Stimulated activated naive CD4-positive, alpha-beta T cell treated with Interleukin-2 at 50 U/mL for 16 hours (primary cell): ENCODE measurements at regions not wholly inside any gene's neighbourhood (a gene's known extent, or its start where the extent isn't known, plus 50 kb on each side); places are given as distances from the start of the nearest gene placed in this dataset.
"Not testable (repeated sequence)": the region's sequence is repeated elsewhere in the genome, so short reads cannot be mapped to it uniquely, and the experiment has no call there.

ENCODE experiments used
- DNase-seq: peaks from one replicate; lab custom pipeline; 2025; lab: John Stamatoyannopoulos, UW

DNA sequence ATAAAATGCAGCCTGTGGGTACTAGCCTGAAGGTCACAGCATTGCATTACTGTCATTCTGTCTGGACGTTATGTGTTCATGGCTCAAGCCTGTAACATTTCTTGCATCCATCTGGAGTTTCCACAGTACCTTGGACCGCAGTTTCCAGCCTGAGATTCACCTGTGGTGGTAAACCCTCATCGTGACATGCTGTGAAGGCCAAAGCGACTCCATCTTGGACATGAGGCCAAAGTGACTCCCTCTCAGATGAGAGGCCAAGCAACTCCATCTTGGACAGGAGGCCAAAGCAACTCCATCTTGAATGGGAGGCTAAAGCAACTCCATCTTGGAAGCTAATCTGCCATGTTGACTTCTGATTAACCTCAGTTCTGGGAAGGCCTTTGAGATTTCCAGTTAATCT lies 257.7 kb upstream of the MYT1L start:
- DNase-seq, result no peak

DNA sequence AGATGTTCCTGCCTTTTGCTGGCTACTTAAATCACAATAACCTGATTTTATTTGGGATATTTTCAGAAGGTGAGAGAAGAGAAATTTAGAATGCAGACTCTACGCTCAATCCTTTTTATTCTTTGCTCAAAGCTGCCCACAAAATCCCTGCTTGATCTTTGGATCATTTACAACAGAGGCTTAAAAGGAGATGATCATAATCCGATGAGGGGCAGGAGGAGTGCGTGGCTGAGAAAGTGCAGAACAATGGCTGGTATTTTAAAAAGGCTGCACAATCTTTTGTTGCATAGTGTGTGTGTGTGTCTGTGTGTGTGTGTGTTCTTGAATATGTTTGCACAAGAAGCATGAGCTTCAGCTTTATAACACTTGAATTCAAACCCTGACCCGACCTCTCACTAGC lies 256.3 kb upstream of the MYT1L start:
- no peak for DNase-seq

DNA sequence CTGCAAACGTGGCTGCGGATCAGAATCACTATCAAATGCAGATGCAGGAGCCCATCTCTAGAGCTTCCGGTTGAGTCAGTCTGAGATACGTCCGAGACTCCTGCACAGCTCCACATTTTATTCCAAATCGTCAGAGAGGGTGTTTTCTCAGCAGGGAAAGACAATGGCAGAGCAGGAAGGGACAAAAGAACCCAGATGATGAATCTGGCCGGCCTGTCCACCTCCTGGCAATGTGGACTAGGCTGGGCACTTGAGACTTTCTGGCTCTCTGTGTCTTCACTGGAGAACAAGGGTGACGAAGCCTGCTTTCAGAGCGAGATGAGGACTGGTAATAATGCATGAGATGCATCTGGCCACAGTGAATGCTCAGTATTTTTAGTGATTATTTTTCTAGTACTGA lies 255.9 kb upstream of the MYT1L start:
- no peak for DNase-seq

DNA sequence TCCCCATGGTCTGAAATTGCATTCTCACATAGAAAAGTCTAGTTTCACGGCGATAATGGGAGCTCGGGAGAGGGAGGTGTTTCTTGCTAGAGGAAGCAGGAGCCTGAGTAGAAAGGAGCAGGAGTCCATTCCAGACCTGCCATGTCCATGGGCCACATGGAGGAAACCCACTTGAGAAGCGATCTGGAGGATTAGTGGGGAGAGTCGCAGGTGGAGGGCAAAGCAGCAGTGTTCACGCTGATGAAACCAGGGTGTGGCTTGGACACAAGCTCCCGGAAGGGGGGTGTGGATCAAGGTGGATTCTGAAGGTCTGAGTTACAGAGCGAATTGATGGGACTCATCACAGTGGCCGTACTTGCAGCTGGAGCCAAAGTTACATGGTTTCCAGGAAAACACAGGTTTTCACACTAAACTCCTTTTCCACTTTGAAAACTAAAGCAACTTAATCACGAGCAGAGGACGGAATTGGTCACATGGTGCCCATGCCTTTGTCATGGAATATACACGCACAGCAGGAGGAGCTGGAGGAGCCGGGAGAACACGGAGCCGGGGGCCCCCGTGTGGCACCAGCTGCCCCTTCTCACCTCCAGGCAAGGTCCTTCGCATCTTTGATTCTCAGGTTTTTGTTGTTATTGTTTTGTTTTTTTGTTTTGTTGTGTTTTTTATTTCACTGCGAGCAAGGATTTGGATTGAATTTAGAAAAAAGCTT lies 255.1 kb upstream of the MYT1L start:
- no peak for DNase-seq

DNA sequence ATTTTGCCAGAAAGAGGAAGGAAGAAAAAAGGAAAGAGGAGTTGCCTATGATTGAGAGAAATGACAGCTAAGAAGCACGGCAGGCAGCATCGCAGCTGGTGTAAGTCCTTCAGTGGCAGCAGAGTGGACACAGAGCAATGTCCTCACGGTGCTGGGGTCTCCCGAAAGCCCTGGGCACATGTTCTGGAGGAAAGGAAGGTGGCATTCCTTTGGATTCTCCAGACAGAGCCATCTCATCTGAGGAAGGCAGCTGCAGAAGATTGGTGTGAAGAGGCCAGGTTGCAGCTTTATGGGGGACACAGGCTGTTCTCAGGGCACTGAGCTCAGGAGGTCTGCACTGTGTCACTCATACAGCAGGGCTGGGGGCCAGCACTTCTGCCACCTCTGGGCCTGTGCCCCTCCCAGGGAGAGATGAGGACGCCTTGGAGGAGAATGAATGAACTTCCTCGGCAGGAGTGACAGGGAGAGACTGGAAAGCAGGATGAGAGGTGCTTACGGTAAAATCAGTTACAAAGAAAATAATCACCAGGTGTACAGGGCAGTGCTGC lies 252.0 kb upstream of the MYT1L start:
- no peak for DNase-seq

DNA sequence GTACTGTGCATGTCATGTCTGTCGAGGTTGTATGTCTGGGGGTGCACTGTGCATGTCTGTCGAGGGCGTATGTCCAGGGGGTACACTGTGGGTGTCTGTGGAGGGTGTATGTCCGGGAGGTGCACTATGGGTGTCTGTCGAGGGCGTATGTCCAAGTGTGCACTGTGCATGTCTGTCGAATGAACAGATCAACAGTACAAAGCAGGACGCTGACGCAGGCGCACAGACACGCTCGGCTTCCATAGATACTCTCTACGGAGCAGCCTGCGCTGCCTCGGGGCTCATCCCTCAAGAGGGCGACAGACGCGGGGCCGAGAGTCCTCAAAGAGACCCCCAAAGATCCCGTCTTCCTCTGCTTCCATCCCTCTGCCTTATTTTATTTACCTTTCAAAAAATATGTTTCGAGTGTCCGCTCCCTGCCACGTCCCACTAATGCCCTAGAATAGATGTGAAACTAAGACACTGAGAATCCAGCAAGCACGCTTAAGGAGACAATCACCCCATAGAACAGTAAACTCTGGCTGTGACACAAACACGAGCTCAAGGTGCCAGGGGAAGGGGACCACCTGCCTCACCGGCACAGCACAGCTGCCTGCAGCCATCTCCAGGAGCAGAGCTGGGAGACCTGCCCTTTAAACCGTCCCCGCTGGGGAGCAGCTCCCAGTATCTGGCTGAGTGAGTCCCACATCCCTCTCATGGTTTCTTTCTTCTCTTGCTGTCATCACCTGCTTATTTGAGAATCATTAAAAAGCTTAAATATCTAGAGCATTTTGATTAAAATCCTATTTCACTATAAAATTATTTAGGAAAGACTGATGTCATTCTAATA lies 250.5 kb upstream of the MYT1L start:
- no peak for DNase-seq

DNA sequence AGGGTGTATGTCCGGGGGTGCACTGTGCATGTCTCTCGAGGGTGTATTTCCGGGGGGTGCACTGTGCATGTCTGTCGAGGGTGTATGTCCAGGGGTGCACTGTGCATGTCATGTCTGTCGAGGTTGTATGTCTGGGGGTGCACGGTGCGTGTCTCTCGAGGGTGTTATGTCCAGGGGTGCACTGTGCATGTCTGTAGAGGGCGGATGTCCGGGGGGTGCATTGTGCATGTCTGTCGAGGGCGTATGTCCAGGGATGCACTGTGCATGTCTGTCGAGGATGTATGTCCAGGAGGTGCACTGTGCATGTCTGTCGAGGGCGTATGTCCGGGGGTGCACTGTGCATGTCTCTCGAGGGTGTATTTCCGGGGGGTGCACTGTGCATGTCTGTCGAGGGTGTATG lies 249.8 kb upstream of the MYT1L start:
- DNase-seq, result not testable (repeated sequence)

DNA sequence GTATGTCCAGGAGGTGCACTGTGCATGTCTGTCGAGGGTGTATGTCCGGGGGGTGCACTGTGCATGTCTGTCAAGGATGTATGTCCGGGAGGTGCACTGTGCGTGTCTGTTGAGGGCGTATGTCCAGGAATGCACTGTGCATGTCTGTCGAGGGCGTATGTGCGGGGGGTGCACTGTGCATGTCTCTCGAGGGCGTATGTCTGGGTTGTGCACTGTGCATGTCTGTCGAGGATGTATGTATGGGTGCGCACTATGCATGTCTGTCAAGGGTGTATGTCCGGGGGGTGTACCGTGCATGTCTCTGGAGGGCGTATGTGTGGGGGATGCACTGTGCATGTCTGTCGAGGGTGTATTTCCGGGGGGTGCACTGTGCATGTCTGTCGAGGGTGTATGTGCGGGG lies 249.3 kb upstream of the MYT1L start:
- no peak for DNase-seq

DNA sequence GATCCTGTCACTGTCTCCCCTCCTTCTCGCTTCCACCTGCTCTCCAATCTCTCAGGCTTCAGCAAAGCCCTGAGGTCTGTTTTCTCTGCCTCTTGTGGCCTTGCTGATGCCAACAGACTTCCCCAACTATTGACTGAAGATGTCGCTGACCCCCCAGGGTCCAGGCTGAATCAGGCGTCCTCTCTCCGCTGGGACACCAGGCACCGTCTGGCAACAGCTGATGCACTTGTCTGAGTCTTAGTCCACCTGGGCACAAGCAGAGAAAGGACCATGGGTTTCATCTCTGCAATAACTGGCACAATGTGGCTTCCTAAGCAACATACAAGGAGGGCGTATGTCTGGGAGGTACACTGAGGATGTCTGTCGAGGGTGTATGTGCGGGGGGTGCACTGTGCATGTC lies 248.7 kb upstream of the MYT1L start:
- DNase-seq, result no peak

DNA sequence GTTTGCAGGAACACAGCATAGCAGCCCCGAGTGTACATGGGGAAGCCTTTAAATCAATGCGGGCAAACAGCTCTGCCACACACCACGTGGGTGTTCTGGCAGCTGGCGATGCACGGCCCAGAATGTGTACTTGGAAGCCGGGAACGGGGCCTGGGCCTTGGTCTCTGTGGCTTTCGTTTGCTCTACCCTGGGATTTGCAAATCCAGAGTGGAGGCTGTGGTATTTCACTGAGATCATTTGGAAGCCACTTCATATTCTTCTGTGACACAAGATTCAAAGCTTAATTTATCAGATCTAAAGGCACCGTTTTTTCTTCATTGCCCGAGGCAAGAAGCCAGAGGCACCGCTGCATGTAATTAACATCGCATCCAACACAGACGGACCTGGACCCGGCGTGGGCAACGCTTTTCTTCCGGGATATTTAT lies 246.3 kb upstream of the MYT1L start:
- no peak for DNase-seq

DNA sequence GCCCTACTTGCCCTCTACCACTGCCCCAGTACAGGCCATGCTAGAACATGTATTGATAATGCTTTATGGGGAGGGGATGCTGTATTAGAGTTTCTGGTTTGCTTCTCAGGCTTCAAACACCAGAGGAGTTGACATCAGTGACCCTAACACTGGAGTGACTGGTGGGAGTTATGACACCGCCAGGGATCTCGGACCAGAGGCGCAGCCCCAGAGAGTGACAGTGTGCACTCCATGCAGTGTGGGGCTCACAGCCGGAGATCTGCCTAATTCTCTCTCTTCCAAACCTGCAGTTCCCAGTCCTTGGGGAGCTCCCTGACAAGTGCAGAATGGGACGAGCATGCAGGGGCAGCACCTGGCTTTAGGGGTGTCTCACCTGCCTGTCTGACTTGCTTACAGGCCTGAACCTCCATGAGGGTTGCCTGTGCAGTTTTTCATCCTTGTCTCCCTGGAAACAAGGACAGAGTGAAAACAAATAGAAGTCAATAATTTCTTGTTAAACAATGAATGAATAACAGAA lies 244.9 kb upstream of the MYT1L start:
- DNase-seq, result no peak

DNA sequence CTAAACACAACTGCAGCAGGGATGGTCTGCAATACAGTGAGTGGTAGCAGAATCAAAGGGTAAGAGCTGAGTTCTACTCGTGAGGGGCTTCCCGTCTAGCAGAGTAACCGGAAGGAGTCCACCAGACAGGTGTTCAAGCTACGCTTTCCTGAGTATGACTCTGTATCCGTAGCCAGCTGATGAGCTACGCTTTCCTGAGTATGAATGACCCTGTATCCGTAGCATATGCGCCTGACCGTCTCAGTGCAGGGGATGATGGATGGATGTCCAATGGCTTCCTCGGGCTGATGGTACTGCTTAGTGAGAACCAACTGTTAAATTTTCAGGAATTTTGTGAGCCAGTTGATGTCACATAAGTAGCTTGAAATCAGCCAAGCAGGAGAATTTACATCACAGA lies 244.1 kb upstream of the MYT1L start:
- no peak for DNase-seq

DNA sequence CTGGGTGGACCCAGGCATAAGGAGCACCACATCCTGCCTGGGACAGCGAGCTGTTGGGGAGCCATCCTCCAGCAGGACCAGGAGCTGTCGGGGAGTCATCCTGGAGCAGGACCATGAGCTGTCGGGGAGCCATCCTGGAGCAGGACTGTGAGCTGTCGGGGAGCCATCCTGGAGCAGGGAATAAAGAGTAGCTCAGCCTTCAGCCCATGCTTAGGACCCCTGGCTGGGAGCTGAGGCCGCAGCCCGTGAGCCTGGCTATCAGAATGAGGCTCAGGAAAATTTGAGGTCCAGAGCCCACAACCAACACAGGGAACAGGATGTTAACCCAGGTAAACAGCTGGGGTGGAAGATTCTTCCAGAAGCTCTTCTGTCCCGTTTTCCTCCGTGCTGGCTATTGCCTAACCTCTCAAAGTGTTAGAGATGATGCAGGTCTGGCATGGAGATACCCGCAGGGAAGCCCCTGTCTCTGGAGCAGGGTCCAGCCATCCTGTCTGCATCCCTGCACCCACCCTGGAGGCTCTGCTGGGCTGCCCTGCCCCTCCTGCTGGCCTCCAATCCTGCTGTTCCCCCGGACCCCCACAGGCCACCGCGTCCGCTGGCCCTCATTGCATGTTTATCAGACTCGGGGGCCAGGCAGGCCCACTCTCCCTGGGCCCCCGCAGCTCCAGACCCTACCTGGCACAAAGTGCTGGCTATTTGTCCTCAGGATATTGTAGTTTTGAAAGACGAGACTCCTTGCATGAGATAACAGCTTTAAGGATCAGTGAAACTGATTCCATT lies 243.5 kb upstream of the MYT1L start:
- DNase-seq, result no peak

DNA sequence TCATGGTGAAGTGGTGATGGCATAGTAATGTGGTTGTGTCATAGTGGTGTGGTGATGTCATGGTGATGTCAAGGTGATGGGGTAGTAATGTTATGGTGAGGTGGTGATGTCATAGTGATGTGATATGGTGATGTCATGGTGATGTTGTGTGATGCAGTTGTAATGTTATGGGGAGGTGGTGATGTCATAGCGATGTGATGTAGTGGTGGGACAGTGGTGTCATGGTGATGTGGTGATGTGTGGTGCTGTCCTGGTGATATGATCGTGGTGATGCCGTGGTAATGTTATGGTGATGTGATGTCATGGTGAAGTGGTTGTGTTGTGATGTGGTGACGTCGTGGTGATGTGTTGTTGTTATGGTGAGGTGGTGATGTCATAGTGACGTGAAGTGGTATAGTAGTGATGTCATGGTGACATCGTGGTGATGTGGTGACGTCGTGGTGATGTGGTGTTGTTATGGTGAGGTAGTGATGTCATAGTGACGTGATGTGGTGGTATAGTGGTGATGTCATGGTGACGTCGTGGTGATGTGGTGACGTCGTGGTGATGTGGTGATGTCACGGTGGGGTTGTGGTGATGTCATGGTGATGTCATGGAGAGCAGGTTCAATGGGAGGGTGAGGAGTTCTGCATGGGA lies 242.7 kb upstream of the MYT1L start:
- DNase-seq, result no peak

DNA sequence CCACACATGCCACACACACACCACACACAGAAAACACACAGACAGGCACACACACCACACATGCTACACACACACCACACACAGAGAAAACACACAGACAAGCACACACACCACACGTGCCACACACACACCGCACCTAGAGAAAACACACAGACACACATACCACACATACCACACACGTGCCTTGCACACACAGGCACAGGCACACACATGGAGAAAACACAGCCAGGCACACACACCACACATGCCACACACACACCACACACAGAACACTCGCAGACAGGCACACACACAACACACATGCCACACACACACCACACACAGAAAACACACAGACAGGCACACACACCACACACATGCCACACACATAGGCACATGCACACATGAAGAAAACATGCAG lies 242.1 kb upstream of the MYT1L start:
- no peak for DNase-seq

DNA sequence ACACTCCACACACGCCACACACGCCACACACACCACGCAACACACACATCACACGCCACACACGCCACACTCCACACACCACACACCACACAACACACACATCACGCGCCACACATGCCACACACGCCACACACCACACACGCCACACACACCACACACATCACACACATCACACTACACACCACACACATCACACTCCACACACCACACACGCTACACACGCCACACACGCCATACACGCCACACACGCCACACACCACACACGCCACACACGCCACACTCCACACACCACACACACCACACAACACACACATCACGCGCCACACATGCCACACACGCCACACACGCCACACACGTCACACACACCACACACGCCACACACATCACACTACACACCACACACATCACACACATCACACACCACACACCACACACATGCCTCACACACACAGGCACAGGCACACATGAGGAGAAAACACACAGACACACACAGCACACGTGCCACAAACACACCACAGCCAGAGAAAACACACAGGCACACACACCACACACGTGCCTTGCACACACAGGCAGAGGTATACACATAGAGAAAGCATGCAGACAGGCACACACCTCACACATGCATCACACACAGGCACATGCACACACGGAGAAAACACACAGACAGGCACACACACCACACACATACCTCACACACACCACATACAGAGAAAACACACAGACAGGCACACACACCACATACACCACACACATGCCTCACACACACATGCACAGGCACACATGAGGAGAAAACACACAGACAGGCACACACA lies 241.5 kb upstream of the MYT1L start:
- DNase-seq, result no peak

DNA sequence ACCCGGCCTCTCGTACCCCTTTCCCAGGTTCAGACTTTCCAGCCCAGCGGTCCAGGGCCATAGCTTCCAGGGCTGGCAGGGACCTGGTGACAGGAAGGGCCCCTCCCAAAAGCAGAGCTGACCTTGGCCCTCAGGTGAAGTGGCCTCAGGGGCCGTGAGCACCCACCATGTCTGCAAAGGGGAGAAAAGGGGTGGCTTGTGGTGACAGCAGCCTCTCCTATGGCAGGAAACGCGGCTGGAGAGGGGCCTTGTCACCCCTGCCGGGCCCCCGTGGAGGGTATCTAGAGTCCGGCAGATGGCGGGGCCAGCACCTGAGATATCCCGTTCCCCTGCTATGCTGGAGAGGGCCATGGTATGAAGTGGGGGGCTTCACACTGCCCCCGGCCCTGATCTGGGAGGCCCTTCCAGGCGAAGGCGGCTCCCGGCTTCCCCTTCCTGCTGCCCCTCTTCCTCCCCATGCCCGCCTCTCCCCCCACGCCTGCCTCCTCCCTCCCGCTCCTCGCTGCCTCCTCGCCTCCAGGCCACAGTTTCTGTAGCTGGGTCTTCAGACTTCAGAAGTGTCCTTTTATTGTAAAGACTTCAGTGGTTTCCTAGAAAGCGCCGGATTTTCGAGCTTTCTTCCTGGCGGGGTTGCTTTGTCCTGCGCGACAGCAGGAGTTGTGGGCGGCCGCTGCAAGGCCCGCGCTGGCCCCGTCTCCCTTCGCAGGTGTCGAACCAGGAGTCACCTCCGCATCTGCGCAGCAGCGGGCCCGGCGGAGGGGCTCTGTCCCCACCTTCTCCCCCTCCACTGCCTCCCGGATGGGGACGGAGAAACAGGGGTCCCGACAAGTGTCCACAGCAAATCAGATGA lies 240.5 kb upstream of the MYT1L start:
- DNase-seq, result no peak

DNA sequence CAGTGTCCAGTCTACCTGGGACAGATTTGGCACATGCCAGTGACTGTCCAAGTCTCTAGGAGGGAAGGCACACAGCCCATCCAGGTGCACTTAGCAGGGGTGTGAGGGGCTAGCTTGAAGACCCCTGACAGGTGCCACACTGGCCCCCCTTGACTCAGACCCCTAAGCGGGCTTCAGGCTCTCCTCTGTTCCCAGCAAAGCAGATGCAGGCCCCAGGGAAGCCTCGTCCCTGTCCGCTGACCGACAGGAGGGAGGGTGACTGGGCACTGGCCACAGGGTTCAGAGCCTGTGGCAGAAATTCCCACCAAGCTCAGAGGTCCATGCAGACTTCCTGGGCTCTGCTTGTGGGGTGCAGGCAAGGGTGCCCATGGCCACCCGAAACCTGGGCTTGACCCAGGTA lies 239.8 kb upstream of the MYT1L start:
- no peak for DNase-seq

DNA sequence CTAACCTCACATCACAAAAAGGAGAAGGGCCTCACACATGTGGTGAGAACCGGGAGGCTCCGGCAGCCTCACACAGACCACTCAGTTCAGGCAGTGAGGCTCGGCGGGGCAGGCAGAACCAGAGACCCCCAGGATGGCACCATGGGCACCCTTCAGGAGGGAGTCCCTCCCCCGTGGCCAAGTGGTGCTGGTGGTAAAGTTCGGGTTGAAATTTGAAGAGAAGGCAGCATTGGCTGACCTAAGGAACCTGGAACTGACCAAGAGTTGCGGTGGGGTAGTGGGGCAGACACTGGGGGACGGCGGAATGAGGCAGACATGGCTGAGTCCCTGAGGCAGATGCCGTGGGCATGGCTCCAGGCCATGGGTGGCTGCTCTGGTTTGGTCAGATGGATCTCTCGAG lies 239.3 kb upstream of the MYT1L start:
- DNase-seq, result no peak

DNA sequence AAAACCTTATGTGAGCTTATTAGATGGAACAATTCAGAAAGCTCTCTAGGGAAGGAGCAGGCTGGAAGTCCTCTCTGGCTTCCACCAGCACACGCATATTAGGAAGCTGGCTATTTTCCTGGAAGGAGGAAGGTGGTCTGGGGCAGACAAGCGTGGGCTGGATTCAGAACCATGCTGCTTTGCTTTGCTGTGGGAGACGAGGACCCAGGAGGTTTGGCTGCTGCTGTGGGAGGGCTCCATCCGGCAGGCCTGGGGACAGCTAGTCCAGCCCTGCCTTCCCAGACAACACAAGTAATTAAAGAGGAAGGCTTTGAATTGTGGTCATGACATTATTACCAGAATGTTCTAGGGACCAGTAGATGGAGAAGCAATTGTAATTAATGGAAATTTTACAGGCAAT lies 238.8 kb upstream of the MYT1L start:
- DNase-seq, result no peak
